ENCODE measurements at regions not wholly inside any gene's neighbourhood (a gene's known extent, or its start where the extent isn't known, plus 50 kb on each side); places are given as distances from the start of the nearest gene placed in this dataset.

- peak overlapping the region; percentile 39 for H3K4me3 ChIP-seq (ENCODE audit: low read length)
- DNase-seq (ENCODE audit: low read depth), result peak; percentile 69
- no peak for TF ChIP-seq CTCF (conservative IDR thresholded peaks at IDR 0.05; ENCODE audit: low read length)
Observed at GRCh38 chr1:232690285-232690935, 60.5 kb upstream of the SIPA1L2 start.

GRCh38 chr1:232694475-232694874 is 64.5 kb upstream of the SIPA1L2 start:
- TF ChIP-seq CTCF (conservative IDR thresholded peaks at IDR 0.05; ENCODE audit: low read length), result no peak
- no peak overlapping the region for H3K4me3 ChIP-seq (ENCODE audit: low read length)
- no peak for DNase-seq (ENCODE audit: low read depth)

- DNase-seq (ENCODE audit: low read depth), result no peak
- H3K4me3 ChIP-seq (ENCODE audit: low read length), result no peak overlapping the region
Observed at GRCh38 chr1:232695621-232696385, 65.9 kb upstream of the SIPA1L2 start.

GRCh38 chr1:232696466-232696865 is 66.5 kb upstream of the SIPA1L2 start:
- no peak overlapping the region for H3K4me3 ChIP-seq (ENCODE audit: low read length)
- no peak for DNase-seq (ENCODE audit: low read depth)
- no peak for TF ChIP-seq CTCF (conservative IDR thresholded peaks at IDR 0.05; ENCODE audit: low read length)

More at GRCh38 chr1:232695621-232696385, 65.9 kb upstream of the SIPA1L2 start:
- no peak for TF ChIP-seq CTCF (conservative IDR thresholded peaks at IDR 0.05; ENCODE audit: low read length)

GRCh38 chr1:232697187-232697822 is 67.4 kb upstream of the SIPA1L2 start:
- DNase-seq (ENCODE audit: low read depth), result no peak
- H3K4me3 ChIP-seq (ENCODE audit: low read length), result no peak overlapping the region
- no peak for TF ChIP-seq CTCF (conservative IDR thresholded peaks at IDR 0.05; ENCODE audit: low read length)

- no peak overlapping the region for H3K4me3 ChIP-seq (ENCODE audit: low read length)
- TF ChIP-seq CTCF (conservative IDR thresholded peaks at IDR 0.05; ENCODE audit: low read length), result no peak
Observed at GRCh38 chr1:232699814-232700213, 69.9 kb upstream of the SIPA1L2 start.

More at GRCh38 chr1:232699814-232700213, 69.9 kb upstream of the SIPA1L2 start:
- DNase-seq (ENCODE audit: low read depth), result no peak

Data from AG10803 (cell line).